ENCODE measurements at regions not wholly inside any gene's neighbourhood (a gene's known extent, or its start where the extent isn't known, plus 50 kb on each side); places are given as distances from the start of the nearest gene placed in this dataset.

DNA sequence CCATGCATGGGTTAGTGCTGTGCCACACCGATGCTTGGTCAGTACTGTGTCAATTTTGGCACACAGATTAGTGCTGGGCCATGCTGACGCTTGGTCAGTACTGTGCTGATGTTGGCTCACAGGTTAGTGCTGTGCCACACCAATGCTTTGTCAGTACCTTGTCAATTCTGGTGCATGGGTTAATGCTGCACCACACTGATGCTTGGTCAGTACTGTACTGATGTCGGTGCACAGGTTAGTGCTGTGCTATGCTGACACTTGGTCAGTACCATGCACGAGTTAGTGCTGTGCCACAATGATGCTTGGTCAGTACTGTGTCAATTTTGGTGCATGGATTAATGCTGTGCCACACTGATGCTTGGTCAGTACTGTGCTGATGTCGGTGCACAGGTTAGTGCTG, 103.0 kb downstream of the NPIPB11 start:
- TF ChIP-seq, protein P1, sequence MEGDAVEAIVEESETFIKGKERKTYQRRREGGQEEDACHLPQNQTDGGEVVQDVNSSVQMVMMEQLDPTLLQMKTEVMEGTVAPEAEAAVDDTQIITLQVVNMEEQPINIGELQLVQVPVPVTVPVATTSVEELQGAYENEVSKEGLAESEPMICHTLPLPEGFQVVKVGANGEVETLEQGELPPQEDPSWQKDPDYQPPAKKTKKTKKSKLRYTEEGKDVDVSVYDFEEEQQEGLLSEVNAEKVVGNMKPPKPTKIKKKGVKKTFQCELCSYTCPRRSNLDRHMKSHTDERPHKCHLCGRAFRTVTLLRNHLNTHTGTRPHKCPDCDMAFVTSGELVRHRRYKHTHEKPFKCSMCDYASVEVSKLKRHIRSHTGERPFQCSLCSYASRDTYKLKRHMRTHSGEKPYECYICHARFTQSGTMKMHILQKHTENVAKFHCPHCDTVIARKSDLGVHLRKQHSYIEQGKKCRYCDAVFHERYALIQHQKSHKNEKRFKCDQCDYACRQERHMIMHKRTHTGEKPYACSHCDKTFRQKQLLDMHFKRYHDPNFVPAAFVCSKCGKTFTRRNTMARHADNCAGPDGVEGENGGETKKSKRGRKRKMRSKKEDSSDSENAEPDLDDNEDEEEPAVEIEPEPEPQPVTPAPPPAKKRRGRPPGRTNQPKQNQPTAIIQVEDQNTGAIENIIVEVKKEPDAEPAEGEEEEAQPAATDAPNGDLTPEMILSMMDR (tag by site-specific recombination; IDR thresholded peaks at IDR 0.05) = no peak
- TF ChIP-seq ZBTB17 (tag by site-specific recombination; IDR thresholded peaks at IDR 0.05) = no peak
- no peak for TF ChIP-seq HOXA7 (CRISPR knock-in tag; IDR thresholded peaks at IDR 0.05; ENCODE audit: borderline replicate concordance)
- TF ChIP-seq SALL2 (tag by site-specific recombination; IDR thresholded peaks at IDR 0.05; ENCODE audit: borderline replicate concordance) = no peak
- TF ChIP-seq ZNF555 (tag by site-specific recombination; conservative IDR thresholded peaks at IDR 0.05) = no peak
- TF ChIP-seq KLF10 (tag by site-specific recombination; IDR thresholded peaks at IDR 0.05) = no peak
- no peak for TF ChIP-seq ZNF670 (tag by site-specific recombination; IDR thresholded peaks at IDR 0.05; ENCODE audit: low read depth)
- TF ChIP-seq, protein P2, sequence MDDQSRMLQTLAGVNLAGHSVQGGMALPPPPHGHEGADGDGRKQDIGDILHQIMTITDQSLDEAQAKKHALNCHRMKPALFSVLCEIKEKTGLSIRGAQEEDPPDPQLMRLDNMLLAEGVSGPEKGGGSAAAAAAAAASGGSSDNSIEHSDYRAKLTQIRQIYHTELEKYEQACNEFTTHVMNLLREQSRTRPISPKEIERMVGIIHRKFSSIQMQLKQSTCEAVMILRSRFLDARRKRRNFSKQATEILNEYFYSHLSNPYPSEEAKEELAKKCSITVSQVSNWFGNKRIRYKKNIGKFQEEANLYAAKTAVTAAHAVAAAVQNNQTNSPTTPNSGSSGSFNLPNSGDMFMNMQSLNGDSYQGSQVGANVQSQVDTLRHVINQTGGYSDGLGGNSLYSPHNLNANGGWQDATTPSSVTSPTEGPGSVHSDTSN (CRISPR knock-in tag; IDR thresholded peaks at IDR 0.05) = no peak
- no peak for TF ChIP-seq YY1 (tag by site-specific recombination; IDR thresholded peaks at IDR 0.05)
- TF ChIP-seq ZNF350 (tag by site-specific recombination; IDR thresholded peaks at IDR 0.05) = no peak
